Suprapubic skin (tissue), 4 donors: ENCODE measurements at regions not wholly inside any gene's neighbourhood (a gene's known extent, or its start where the extent isn't known, plus 50 kb on each side); places are given as distances from the start of the nearest gene placed in this dataset.

Experiments
- DNase-seq, 2 donors: peaks; one replicate each; pipeline ENCODE4 v3.0.0-alpha.2; 2019; ENCODE audit warnings: low spot score in 2 of 2
- H3K27ac ChIP-seq: fragments of 200-600 bp; sonication (generic); one replicate; pipeline ENCODE4 v1.5.1; 2019
- H3K27me3 ChIP-seq: fragments of 200-600 bp; sonication (generic); one replicate; pipeline ENCODE4 v1.5.1; 2019
- H3K36me3 ChIP-seq: fragments of 200-600 bp; sonication (generic); one replicate; pipeline ENCODE4 v1.5.1; 2019
- H3K4me1 ChIP-seq: fragments of 200-600 bp; sonication (generic); one replicate; pipeline ENCODE4 v1.5.1; 2019
- H3K4me3 ChIP-seq: fragments of 200-600 bp; sonication (generic); one replicate; pipeline ENCODE4 v1.5.1; 2019; ENCODE audit warnings: mild to moderate bottlenecking
- H3K9me3 ChIP-seq: fragments of 200-600 bp; sonication (generic); one replicate; pipeline ENCODE4 v1.5.1; 2019
- CTCF ChIP-seq, 2 donors: fragments of 200-600 bp in 1 of 2; fragments of 450-650 bp in 1 of 2; sonication (generic) in 1 of 2; IDR thresholded peaks; one replicate each; pipeline ENCODE4 v1.5.1; 2016 to 2019; ENCODE audit warnings: antibody characterized with exemption in 2 of 2, mild to moderate bottlenecking in 1 of 2, moderate library complexity in 1 of 2
- EP300 ChIP-seq: sonication (generic); formaldehyde crosslinking; IDR thresholded peaks from one replicate; pipeline ENCODE4 v1.6.1; 2017; ENCODE audit warnings: antibody characterized with exemption
- POLR2A ChIP-seq, 2 donors: fragments of 450-650 bp; IDR thresholded peaks; one replicate each; pipeline ENCODE4 v1.6.1; 2017; ENCODE audit warnings: antibody characterized with exemption in 2 of 2, mild to moderate bottlenecking in 2 of 2, moderate library complexity in 2 of 2
- POLR2AphosphoS5 ChIP-seq, 3 donors: sonication (generic); formaldehyde crosslinking; IDR thresholded peaks; one replicate each; pipeline ENCODE4 v1.6.1; 2017; ENCODE audit warnings: antibody characterized with exemption in 3 of 3
- WGBS: methylation state at CpG from one replicate; pipeline ENCODE4 v1.1.5; 2018; 5-methylcytosine and 5-hydroxymethylcytosine counted together

GRCh38 chr13:104327211-104327610 lies 1261.0 kb upstream of the SLC10A2 start:
- H3K27ac ChIP-seq: no peak overlapping the region
- TF ChIP-seq POLR2A (IDR thresholded peaks at IDR 0.05) (no peak), POLR2AphosphoS5 (IDR thresholded peaks at IDR 0.05) (no peak), EP300 (no peak), CTCF (IDR thresholded peaks at IDR 0.05) (no peak)
- peaks cover 2% of the 10 kb centered on the region for H3K9me3 ChIP-seq
- H3K27me3 ChIP-seq: no peaks in the 10 kb centered on the region
- no peak overlapping the region for H3K4me3 ChIP-seq
- no peaks in the 10 kb centered on the region for H3K36me3 ChIP-seq
- DNase-seq: no peak
- no peaks in the 10 kb centered on the region for H3K4me1 ChIP-seq

- Histone ChIP-seq H3K9me3 (no peaks in the 10 kb centered on the region), H3K4me3 (no peak overlapping the region), H3K36me3 (no peaks in the 10 kb centered on the region), H3K27me3 (no peaks in the 10 kb centered on the region), H3K4me1 (no peaks in the 10 kb centered on the region), H3K27ac (no peak overlapping the region)
- WGBS: 72% methylated on average over 6 of the region's 6 CpGs
- no peak for TF ChIP-seq POLR2A (IDR thresholded peaks at IDR 0.05)
- DNase-seq: no peak
Measured at GRCh38 chr13:104326523-104326922, 1260.3 kb upstream of the SLC10A2 start.

GRCh38 chr13:104321756-104322155 lies 1255.5 kb upstream of the SLC10A2 start:
- TF ChIP-seq CTCF (IDR thresholded peaks at IDR 0.05): no peak
- 97% methylated on average over 5 of the region's 5 CpGs for WGBS
- Histone ChIP-seq H3K4me3 (no peak overlapping the region), H3K4me1 (no peaks in the 10 kb centered on the region), H3K27ac (no peak overlapping the region), H3K27me3 (no peaks in the 10 kb centered on the region), H3K9me3 (no peaks in the 10 kb centered on the region), H3K36me3 (no peaks in the 10 kb centered on the region)
- no peak for DNase-seq

GRCh38 chr13:104320446-104320845 lies 1254.2 kb upstream of the SLC10A2 start:
- 85% methylated on average over 3 of the region's 3 CpGs for WGBS
- DNase-seq: no peak
- Histone ChIP-seq H3K4me3 (no peak overlapping the region), H3K4me1 (no peaks in the 10 kb centered on the region), H3K27me3 (no peaks in the 10 kb centered on the region), H3K27ac (no peak overlapping the region), H3K9me3 (no peaks in the 10 kb centered on the region), H3K36me3 (no peaks in the 10 kb centered on the region)
- TF ChIP-seq EP300 (no peak), POLR2AphosphoS5 (IDR thresholded peaks at IDR 0.05) (no peak), CTCF (IDR thresholded peaks at IDR 0.05) (no peak), POLR2A (IDR thresholded peaks at IDR 0.05) (no peak)

GRCh38 chr13:104318121-104318520 lies 1251.9 kb upstream of the SLC10A2 start:
- Histone ChIP-seq H3K27ac (no peak overlapping the region), H3K27me3 (no peaks in the 10 kb centered on the region), H3K4me1 (no peaks in the 10 kb centered on the region), H3K4me3 (no peak overlapping the region), H3K36me3 (no peaks in the 10 kb centered on the region), H3K9me3 (no peaks in the 10 kb centered on the region)
- no peak for DNase-seq
- 8% methylated on average over 1 of the region's 1 CpG for WGBS
- no peak for TF ChIP-seq EP300
- no peak for TF ChIP-seq POLR2A (IDR thresholded peaks at IDR 0.05)
- no peak for TF ChIP-seq CTCF (IDR thresholded peaks at IDR 0.05)
- TF ChIP-seq POLR2AphosphoS5 (IDR thresholded peaks at IDR 0.05): no peak

- Histone ChIP-seq H3K9me3 (no peaks in the 10 kb centered on the region), H3K4me1 (no peaks in the 10 kb centered on the region), H3K27me3 (no peaks in the 10 kb centered on the region), H3K36me3 (no peaks in the 10 kb centered on the region), H3K4me3 (no peak overlapping the region), H3K27ac (no peak overlapping the region)
- TF ChIP-seq EP300 (no peak), POLR2AphosphoS5 (IDR thresholded peaks at IDR 0.05) (no peak), CTCF (IDR thresholded peaks at IDR 0.05) (no peak), POLR2A (IDR thresholded peaks at IDR 0.05) (no peak)
- DNase-seq: no peak
- WGBS: 66% methylated on average over 3 of the region's 3 CpGs
Measured at GRCh38 chr13:104315606-104316005, 1249.4 kb upstream of the SLC10A2 start.
